Vagina (tissue), 2 donors: ENCODE measurements at regions not wholly inside any gene's neighbourhood (a gene's known extent, or its start where the extent isn't known, plus 50 kb on each side); places are given as distances from the start of the nearest gene placed in this dataset.

Experiments
- POLR2A ChIP-seq, 2 donors: fragments of 450-650 bp; IDR thresholded peaks; one replicate each; pipeline ENCODE4 v1.6.1; 2017; ENCODE audit warnings: antibody characterized with exemption in 2 of 2, mild to moderate bottlenecking in 2 of 2, moderate library complexity in 2 of 2
- TF ChIP-seq, protein P1 (sequence below), 3 experiments: fragments of 450-650 bp in 2 of 3; fragments of 200-600 bp in 1 of 3; sonication (generic) in 1 of 3; IDR thresholded peaks; one replicate each; pipeline ENCODE4 v1.5.1; 2017 to 2019; ENCODE audit warnings: antibody characterized with exemption in 3 of 3, mild to moderate bottlenecking in 2 of 3, moderate library complexity in 2 of 3

DNA sequence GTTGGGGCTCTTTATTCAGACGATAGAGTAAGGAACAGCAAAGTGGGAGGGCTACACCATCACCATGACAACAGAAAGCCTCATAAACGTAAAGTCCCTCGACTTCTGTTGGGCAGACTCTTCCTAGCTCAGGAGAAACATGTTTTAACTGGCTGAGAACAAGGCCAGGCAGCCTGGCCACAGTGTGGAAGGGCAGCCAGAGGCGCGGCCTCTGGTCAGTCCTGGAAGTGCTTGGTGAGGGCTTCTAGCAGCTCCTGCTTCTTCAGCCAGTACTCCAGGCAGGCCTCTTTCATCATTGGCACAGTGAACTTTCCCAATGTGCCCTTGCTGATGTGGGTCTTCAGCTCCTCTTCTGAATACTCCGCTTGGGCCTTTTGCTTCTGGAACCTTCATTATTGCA, 690.9 kb downstream of the PCDH19 start:
- TF ChIP-seq, protein P1, sequence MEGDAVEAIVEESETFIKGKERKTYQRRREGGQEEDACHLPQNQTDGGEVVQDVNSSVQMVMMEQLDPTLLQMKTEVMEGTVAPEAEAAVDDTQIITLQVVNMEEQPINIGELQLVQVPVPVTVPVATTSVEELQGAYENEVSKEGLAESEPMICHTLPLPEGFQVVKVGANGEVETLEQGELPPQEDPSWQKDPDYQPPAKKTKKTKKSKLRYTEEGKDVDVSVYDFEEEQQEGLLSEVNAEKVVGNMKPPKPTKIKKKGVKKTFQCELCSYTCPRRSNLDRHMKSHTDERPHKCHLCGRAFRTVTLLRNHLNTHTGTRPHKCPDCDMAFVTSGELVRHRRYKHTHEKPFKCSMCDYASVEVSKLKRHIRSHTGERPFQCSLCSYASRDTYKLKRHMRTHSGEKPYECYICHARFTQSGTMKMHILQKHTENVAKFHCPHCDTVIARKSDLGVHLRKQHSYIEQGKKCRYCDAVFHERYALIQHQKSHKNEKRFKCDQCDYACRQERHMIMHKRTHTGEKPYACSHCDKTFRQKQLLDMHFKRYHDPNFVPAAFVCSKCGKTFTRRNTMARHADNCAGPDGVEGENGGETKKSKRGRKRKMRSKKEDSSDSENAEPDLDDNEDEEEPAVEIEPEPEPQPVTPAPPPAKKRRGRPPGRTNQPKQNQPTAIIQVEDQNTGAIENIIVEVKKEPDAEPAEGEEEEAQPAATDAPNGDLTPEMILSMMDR (IDR thresholded peaks at IDR 0.05) = no peak
- TF ChIP-seq POLR2A (IDR thresholded peaks at IDR 0.05) = no peak
